ENCODE measurements at regions not wholly inside any gene's neighbourhood (a gene's known extent, or its start where the extent isn't known, plus 50 kb on each side); places are given as distances from the start of the nearest gene placed in this dataset.

DNA sequence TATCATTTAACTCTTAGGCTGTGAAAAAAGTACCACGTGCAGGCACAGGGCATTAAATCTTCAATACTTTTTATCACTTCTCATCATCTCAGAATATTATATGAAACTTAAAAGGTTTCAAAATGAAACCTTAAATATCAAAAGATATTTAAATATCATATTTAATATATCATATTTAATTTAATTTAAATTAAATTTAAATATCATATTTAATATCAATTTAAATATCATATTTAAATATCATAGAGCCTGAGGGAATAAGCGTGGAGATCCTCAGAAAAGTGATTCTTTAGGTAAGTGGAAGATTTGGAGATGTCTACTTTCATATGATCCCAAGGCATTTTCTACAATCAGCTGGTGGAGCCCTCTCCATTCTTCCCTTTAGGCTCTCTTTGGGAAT, 716.6 kb downstream of the OTOL1 start:
- no peak for DNase-seq

DNA sequence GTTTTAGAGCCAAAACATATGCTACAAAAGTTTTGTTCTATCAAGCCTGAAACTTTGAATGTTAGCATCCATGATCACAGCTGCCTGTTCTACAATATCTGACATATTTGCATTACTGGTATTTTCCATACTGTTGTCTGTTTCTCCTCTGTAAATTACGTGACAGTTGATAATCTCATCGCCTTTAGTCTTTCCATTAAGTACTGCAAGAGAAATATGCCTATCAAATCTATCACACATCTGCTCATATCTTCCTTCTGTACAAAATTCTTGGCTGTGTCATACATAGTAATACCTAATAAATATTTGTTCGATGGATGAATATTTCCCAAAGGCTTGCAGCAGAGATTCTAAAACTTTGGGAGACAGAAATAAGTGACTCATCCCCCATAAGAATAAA, 717.3 kb downstream of the OTOL1 start:
- no peak for DNase-seq

DNA sequence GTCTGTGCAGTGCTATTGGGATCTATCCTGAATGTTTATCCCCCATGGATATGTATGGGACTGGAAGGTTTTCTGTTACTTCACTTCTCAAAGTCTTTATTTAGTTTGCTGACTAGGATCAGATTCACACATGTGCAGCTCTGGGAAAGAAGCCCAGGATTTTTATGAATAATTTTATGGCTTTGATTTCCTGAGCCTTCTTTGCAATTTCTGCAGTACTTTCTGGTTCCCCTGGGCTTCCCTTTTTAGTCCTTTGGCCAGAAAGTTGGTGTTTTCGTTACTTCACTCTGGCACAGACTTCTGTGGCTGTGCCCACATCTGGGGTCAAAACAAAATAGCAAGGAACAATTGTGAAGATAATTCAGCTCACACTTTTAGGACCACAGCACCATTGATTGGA, 721.0 kb downstream of the OTOL1 start:
- no peak for DNase-seq

DNA sequence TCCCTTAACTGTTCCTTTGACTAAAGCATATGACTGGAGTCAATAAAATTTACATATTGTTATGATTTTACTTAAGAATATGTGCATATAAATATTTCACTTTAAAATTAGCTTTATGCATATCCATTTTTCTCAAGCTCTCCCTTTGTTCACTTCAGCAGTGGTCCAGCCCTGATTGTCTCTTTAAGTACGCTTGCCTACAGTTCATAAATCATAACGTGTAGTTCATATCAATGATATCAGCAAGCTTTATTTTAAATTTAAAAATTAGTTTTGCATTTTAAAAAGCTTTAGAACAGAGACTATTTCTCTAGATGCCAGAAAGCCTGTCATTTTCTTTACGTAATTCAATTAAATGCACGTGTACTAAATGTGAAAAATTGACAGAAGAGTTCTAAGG, 721.9 kb downstream of the OTOL1 start:
- DNase-seq: no peak

DNA sequence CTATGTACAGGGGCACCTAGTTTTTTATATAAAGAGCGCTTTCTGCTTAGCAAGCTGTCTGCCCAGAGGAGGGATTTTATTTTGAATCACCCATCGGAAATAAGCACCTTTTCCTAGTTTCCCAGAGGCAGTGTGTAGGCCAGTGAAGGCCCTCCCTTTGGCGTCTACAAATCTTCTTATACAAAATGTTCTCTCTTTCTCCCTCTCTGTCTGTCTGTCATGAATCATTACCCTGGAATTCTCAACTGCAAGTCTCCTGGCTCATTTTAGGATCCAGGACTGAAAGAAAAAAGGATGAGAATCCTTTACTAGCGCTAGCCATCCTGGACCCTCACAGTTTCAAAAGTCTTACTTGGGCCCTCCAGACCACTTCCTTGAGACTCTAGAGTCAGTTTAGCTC, 728.1 kb downstream of the OTOL1 start:
- peak; percentile 2 for DNase-seq

DNA sequence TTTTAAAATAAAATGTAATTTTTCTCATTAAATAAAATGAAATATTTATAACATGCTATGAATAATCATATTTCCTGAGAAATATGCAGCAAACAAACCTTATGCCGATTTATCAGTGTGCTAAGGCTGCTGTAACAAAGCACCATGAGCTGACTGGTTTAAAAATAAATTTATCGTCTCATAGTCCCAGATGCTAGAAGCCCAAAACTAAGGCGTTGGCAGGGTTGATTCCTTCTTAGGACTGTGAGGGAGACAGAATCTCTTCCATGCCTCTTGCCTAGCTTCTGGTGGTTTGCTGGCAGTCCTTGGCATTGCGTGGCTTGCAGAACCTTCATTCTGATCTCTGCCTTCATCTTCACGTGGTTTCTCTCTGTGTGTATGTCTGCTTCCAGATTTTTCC, 740.3 kb downstream of the OTOL1 start:
- DNase-seq: no peak

DNA sequence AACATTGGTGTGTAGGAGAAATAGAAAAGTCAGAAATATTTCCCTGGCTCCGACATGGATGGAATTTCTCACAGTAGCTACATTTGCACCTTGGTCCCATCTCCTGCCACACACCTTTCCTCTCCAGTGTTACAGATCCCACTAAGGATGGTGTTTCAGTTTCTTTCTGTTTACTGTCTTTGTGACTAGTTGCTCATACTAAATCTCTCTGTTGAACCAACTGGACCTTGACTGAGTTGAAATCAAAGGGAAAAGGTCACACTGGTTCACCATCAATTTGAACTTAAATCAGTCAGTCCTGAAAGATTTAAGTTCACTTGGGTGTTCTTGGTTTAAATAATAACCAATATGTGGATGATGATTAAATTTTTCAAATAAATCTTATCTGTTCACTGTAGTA, 754.2 kb downstream of the OTOL1 start:
- DNase-seq: no peak

DNA sequence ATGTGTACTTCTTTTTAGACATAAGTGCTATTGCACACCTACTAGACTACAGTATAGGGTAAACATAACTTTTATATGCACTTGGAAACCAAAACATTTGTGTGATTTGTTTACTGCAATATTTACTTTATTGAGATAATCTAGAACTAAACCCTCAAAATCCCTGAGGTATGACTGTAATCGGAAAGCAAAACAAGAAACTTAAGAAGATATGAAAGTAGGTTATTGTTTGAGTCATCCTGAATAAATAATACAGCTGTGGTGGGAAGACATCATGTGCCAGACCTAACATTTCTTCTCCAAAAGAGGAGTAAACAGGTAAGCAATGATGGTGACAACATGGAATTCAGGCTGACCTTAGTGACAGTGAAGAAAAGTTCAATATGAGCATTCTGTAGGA, 765.5 kb downstream of the OTOL1 start:
- no peak for DNase-seq

DNA sequence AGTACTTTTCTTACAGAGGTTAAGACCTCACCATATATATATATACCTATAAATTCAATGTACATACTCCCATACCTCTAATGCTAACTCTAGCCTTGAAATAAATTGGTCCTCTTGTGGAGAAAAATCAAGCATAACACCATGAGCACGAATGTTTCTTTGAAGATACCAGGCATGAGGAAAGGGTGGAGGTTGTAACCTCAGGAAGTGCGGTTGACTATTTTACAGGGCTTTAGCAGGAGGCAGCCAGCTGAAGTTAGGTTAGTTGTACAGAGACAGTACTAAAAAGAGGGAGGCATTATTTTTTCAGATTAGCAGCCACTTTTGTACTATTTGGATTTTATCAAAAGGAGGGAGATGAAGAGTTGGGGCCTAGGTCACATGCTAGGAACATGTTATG, 767.0 kb downstream of the OTOL1 start:
- DNase-seq: no peak

DNA sequence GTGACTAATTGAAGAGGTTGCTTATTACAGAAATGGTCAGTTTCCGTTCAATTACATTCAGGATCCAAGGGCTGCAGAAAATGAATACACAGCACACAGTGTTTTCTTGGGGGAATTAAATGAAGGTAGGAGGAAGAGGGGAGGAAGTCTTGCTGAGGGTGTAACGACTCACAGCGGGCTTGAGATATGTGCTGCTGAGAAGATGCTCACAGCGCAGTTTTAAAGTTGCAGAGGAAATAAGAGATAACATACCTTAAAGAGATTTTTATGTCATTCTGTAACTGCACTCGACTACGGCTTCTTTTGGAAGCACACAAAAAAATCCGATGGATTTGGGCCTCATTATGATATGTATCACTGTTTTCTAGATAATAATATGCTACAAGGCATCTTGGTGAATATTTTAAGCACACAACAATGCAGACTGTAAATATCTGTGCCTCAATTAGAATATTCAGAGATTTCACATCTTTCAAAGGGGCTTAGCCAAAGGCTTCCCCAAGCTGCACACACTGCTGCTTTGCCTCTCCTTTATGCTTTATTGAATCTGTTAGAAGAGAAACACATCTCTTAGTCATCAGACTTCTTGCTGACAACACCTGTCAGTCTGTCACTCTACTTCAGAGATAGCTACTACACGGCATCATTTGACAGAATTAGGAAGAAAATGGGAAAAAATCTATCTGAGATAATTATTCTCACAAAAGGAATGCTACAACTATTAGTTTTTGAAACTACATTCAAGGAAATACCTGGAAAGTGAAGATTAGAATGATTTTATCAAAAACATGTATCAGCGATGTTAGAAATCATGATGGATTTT, 773.2 kb downstream of the OTOL1 start:
- no peak for DNase-seq

DNA sequence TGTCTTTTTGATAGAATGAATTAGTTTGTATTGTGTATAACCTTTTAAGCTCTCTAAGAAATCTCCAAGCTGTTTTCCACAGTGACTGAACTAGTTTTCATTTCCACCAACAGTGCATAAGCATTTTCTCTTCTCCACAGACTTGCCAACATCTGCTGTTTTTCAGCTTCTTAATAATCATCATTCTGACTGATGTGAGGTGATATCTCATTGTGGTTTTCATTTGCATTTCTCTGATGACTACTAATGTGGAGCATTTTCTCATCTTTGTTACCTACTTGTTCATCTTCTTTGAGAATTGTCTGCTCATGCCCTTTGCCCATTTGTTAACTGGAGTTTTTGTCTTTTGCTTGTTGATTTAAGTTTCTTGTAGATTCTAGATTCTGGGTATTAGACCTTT, 777.5 kb downstream of the OTOL1 start:
- DNase-seq: no peak

DNA sequence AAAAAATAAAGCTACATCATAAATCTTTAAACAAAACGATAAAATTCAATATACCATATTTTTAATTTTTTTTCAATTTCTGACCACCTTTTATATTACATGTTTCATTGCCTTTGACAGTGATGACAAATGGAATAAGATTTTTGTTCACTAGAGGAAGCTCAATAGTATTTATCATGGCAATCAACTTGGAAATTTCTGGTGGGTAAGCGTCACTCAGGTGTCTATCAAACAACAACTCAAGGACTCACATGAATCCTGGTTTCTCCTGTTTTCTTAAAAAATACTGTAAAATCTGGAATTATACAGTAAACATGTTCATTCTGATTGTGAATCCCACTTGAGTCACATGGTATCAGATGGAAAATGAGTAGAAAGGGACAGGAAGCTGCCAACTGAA, 782.2 kb downstream of the OTOL1 start:
- DNase-seq: no peak

DNA sequence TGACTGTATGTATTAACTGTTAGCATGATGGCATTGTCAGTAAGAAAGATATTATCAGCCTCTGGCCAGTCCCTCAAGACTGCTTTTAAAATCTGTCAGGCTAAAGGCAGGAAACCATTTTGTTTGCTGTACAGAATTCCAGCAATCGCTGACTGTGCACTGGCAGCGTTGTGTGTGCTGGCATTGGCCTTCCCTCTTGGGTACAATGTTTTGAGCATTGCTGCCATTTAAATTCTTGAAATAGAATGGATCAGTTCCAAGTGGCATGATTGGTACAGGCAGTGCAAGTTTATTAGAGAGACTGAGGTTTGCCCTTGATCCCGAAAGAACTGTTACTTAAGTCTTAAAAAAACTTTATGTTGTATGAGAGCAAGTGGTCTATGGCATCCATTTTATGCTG, 788.7 kb downstream of the OTOL1 start:
- no peak for DNase-seq

DNA sequence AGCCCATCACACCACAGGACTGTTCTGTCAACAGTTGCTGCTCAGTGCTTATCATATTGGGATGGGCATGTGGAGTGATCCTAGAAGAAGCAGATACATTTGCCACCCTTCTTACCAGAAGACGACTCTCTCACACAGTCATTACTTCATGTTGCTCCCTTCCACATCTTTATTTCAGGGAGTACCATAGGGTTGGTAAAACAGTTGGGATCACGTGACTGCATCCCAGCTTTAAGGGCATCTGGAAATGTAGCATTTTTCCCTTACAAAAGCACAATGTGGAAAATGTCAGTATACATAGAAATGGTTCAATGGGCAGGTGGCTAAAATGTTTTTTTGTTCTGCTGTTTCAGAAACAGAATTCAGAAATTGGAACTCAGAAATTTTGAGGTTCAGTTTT, 791.0 kb downstream of the OTOL1 start:
- no peak for DNase-seq

DNA sequence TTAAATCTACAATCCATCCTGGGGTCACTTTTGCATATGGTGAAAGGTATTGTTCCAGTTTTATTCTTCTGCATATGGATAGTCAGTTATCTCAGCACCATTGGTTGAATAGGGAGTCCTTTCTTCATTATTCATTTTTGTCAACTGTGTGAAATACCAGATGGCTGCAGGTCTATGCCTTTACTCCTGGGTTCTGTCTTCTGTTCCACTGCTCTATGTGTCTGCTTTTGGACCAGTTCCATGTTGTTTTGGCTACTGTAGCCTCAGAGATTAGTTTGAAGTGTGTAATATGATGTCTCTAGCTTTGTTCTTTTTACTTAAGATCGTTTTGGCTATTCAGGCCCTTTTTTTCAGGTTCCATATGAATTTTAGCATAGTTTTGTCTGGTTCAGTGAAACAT, 795.8 kb downstream of the OTOL1 start:
- no peak for DNase-seq

DNA sequence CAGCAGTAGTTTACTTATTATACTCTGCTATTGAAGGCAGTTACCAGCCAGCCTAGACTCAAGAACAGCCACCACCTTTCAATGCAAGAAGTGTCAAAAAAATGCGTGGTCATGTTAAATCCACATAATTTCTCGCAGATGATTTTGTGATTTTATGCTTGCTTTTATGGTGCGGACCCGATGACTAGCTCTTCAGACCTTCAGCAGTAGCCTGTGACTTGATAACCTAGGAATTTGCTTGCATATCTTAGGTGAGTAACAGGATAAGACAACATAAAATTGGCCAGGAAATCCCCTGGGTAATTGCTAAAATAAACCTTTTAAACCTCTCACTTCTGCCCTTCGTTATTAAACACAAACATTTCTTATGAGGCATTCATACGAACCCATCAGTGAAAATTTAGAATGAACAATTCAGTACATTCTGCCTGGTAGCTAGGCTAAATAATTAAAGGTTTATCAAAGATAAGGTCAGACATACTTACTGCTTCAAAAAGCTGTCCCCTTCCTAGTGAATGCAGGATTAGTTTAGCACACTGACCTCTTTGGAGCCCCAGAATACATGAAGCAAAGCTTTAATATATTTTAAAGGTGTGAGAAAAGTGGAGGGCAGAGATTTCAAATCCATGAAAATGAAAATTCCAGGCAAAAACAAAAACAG, 798.8 kb downstream of the OTOL1 start:
- peak; percentile 96 for DNase-seq

DNA sequence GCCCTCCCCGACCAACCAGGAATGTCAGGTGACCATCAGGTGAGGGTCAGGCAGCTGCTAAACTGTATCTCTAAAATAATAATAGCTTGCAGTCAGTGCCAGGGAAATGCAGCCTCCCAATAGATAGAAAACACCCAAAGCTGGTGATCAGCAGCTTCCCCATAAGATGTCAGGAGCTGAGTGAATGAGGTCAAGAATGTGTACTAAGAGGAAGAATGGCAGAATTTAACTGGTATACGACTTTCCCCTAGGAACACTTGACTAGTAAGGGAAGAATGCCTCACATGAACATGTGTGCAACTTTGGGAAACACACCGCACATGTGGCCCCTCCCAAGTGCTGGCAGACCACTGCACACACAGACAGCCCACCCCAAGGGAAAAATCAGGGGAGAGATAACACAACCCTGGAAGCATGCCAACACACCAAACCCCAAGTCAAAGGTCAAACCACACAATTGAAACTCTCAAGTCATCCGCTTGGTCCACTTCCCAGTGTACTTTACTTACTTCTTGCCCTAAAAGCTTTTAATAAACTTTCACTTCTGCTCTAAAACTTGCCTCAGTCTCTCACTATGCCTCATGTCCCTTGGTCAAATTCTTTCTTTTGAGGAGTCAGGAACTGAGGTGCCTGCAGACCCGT, 806.5 kb downstream of the OTOL1 start:
- peak; percentile 21 for DNase-seq

DNA sequence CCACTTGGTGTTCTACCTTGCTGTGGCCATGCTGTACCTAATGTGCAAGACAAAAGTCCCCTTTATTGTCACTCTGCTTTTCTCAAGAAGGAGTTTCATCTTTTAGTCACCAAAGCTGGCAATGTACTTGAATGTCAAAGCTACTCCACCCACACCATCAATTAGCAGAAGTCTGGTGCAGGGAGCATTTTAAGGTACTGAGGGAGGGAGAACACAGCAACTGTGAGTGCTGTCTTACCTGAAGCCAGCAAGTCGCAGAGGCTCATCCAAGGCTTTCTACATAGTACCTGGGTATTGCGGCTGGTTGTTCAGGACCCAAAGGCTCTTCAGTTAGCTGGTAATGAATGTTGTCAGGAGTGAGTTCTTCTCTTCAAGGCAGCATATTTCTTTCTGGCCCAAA, 820.4 kb downstream of the OTOL1 start:
- DNase-seq: no peak

DNA sequence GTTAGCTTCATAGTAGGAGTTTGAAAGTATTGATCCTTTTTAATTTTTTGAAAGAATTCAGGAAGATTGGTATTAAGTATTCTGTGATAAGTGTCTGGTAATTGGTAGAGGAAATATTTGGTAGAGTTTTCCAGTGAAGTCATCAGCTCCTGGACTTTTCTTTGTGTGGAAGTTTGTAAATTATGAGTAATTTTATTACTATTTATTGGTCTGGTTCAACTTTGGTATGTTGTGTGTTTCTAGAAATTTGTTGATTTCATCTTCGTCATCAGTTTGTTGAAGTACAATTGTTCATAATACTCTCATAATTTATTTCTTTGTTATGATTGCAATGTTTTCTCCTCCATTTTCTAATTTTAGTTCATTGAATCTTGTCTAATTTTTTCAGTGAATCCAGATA, 832.0 kb downstream of the OTOL1 start:
- DNase-seq: no peak

DNA sequence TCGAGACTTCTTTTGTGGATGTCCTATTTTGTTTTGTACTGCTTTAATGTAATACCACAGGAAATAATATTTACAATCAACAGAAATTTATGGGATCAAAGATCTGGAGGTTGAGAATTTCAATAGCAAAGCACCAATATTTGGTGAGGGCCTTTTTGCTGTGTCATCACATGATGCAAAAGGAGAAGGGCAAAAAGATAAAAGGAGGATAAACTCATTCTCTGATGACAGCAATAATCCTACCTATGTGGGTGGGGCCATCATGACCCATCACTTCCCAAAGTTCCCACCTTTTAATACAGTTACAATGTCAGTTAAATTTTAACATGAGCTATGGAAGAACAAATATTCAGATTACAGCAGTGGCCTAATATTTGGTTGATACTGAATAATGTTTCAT, 832.9 kb downstream of the OTOL1 start:
- DNase-seq: no peak

DNA sequence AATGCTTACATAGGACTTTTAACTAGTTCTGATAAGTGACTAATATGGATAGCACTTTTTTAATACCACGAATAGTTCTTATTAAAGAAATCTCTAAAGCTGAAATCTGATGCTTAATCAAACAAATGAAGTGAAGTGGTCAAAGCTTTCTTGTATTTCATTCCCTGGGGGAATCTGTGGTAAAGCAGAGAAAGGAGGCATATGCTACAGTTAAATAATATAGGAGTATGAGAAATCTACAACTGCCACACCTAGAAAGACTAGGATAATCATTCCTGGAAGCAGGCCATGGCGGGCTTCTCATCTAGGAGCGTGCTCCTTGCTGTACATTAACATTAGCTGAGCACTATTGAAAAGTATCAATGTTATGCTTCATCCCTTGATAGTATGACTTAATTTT, 835.7 kb downstream of the OTOL1 start:
- no peak for DNase-seq

DNA sequence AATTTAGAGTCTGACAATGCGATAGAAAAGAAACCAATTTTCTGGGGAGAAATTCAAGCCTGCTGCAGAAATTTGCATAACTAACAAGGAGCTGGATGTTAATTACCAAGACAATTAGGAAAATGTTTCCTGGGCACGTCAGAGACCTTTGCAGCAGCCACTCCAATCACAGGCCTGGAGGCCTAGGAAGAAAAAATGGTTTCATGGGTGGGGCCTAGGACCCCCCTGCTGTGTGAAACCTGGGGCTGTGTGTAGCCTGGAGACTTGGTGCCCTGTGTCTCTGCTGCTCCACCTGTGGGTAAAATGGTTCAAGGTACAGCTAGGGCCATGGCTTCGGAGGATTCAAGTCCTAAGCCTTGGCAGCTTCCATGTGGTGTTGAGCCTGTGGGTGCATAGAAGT, 837.9 kb downstream of the OTOL1 start:
- DNase-seq: no peak

DNA sequence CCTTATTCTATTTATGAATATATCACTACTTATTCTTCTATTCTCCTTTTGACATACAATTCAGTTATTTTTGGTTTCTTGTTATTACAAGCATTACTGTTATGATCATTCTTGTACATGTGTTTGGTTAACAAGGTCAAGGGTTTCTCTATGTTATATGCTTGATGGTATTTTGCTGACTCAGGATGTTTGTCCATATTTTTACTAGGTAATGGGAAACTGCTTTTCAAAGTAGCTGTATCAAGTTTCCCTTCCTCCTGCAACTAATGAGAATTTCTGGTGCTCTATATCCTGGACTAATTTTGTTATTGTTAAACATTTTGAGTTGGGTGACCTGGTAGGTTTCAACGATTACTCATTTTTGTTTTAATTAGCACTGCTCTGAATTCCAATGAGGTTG, 841.0 kb downstream of the OTOL1 start:
- DNase-seq: no peak

DNA sequence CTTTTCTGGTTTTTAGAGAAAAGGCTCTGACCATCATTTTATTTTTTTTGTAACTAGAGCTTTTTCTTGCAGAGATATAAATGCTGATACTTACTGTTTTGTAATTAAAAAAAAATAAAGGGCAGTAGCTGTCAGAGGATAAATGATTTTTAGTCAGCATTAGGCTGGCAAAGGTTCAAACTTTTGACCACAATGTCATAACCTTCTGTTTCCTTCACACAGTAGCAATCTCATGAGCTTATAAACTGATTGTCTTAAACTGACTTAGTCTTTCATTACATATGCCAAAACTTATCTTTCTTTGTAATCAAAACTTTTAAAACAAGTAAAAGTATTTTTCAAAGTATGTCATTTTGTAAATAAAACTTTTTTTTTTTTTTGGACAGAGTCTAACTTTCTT, 841.9 kb downstream of the OTOL1 start:
- DNase-seq: peak; percentile 37
